Prostate gland (tissue), 2 donors: ENCODE measurements at regions not wholly inside any gene's neighbourhood (a gene's known extent, or its start where the extent isn't known, plus 50 kb on each side); places are given as distances from the start of the nearest gene placed in this dataset.
"Not testable (repeated sequence)": the region's sequence is repeated elsewhere in the genome, so short reads cannot be mapped to it uniquely, and the experiment has no call there.

ENCODE experiments used
- DNase-seq: peaks from one replicate; pipeline ENCODE4 v3.0.0-alpha.2; 2019; ENCODE audit warnings: low spot score
- H3K27ac ChIP-seq, 2 donors: fragments of 200-600 bp; sonication (generic); 2 replicates each; pipeline ENCODE4 v1.5.1; 2017 to 2019
- H3K27me3 ChIP-seq: fragments of 200-600 bp; sonication (generic); replicated peaks from 2 replicates; pipeline ENCODE4 v1.5.1; 2019; ENCODE audit not compliant: insufficient read depth
- H3K36me3 ChIP-seq, 2 donors: fragments of 200-600 bp; sonication (generic); 1 replicate in 1 of 2; 2 replicates in 1 of 2; pipeline versions ENCODE4 v1.5.1 to v1.8.1; 2017 to 2019
- H3K4me1 ChIP-seq: fragments of 200-600 bp; sonication (generic); replicated peaks from 2 replicates; pipeline ENCODE4 v1.5.1; 2019
- H3K4me3 ChIP-seq, 2 donors: fragments of 200-600 bp; sonication (generic); 2 replicates each; pipeline ENCODE4 v1.5.1; 2017 to 2019
- H3K9me3 ChIP-seq: fragments of 200-600 bp; sonication (generic); 2 replicates; pipeline ENCODE4 v1.5.1; 2017
- CTCF ChIP-seq, 4 experiments: fragments of 200-600 bp in 2 of 4; fragments of 450-650 bp in 2 of 4; sonication (generic) in 2 of 4; IDR thresholded peaks; 1 replicate in 3 of 4; 2 replicates in 1 of 4; pipeline ENCODE4 v1.5.1; 2016 to 2019; ENCODE audit warnings: antibody characterized with exemption in 4 of 4, mild to moderate bottlenecking in 2 of 4, moderate library complexity in 2 of 4
- POLR2A ChIP-seq: fragments of 450-650 bp; IDR thresholded peaks from one replicate; pipeline ENCODE4 v1.6.1; 2016; ENCODE audit warnings: antibody characterized with exemption, mild to moderate bottlenecking
- POLR2AphosphoS5 ChIP-seq: sonication (generic); formaldehyde crosslinking; IDR thresholded peaks from one replicate; pipeline ENCODE4 v1.6.1; 2017; ENCODE audit warnings: antibody characterized with exemption
- WGBS: methylation state at CpG from one replicate; pipeline ENCODE4 v1.1.5; 2018; 5-methylcytosine and 5-hydroxymethylcytosine counted together
- intact Hi-C: fragments of 100-400 bp; cut with DNase I; formaldehyde crosslinking; loops from one replicate; pipeline ENCODE4 v1.14.2; 2022

- no peak for DNase-seq
- H3K36me3 ChIP-seq = no peaks in the 10 kb centered on the region
- intact Hi-C loops = no loop called here
- no peak overlapping the region for H3K4me3 ChIP-seq
- H3K9me3 ChIP-seq = no peaks in the 10 kb centered on the region
- TF ChIP-seq CTCF (IDR thresholded peaks at IDR 0.05) (no peak), POLR2A (no peak), POLR2AphosphoS5 (no peak)
- no peak overlapping the region for H3K27ac ChIP-seq
- 63% methylated on average over 4 of the region's 4 CpGs for WGBS
- no peaks in the 10 kb centered on the region for H3K27me3 ChIP-seq
- H3K4me1 ChIP-seq = no peaks in the 10 kb centered on the region
These were observed 895.0 kb upstream of the SLITRK1 start for GRCh38 chr13:84777316-84777715.

- TF ChIP-seq POLR2A (no peak), POLR2AphosphoS5 (no peak), CTCF (IDR thresholded peaks at IDR 0.05) (no peak)
- WGBS = 69% methylated on average over 2 of the region's 2 CpGs
- intact Hi-C loops = no loop called here
- H3K27ac ChIP-seq = no peak overlapping the region
- H3K4me3 ChIP-seq = no peak overlapping the region
- no peaks in the 10 kb centered on the region for H3K4me1 ChIP-seq
- no peaks in the 10 kb centered on the region for H3K36me3 ChIP-seq
- no peak for DNase-seq
- H3K9me3 ChIP-seq = no peaks in the 10 kb centered on the region
- H3K27me3 ChIP-seq = no peaks in the 10 kb centered on the region
These were observed 894.3 kb upstream of the SLITRK1 start for GRCh38 chr13:84776593-84776992.

- H3K27me3 ChIP-seq, H3K27ac ChIP-seq, H3K4me1 ChIP-seq, H3K36me3 ChIP-seq, DNase-seq, H3K4me3 ChIP-seq, H3K9me3 ChIP-seq, intact Hi-C loops: not testable (repeated sequence)
- 77% methylated on average over 9 of the region's 9 CpGs for WGBS
These were observed 893.6 kb upstream of the SLITRK1 start for GRCh38 chr13:84775920-84776319.

- H3K4me3 ChIP-seq = no peak overlapping the region
- H3K4me1 ChIP-seq = no peaks in the 10 kb centered on the region
- TF ChIP-seq POLR2A (no peak), CTCF (IDR thresholded peaks at IDR 0.05) (no peak), POLR2AphosphoS5 (no peak)
- H3K27me3 ChIP-seq = no peaks in the 10 kb centered on the region
- H3K27ac ChIP-seq = no peak overlapping the region
- no peak for DNase-seq
- intact Hi-C loops = no loop called here
- H3K36me3 ChIP-seq = no peaks in the 10 kb centered on the region
- 21% methylated on average over 2 of the region's 2 CpGs for WGBS
- H3K9me3 ChIP-seq = no peaks in the 10 kb centered on the region
These were observed 891.8 kb upstream of the SLITRK1 start for GRCh38 chr13:84774111-84774510.

- no peaks in the 10 kb centered on the region for H3K4me1 ChIP-seq
- no peak overlapping the region for H3K27ac ChIP-seq
- WGBS = 94% methylated on average over 1 of the region's 1 CpG
- TF ChIP-seq POLR2A (no peak), POLR2AphosphoS5 (no peak), CTCF (IDR thresholded peaks at IDR 0.05) (no peak)
- H3K9me3 ChIP-seq = no peaks in the 10 kb centered on the region
- no peak for DNase-seq
- H3K27me3 ChIP-seq = no peaks in the 10 kb centered on the region
- H3K36me3 ChIP-seq = no peaks in the 10 kb centered on the region
- no peak overlapping the region for H3K4me3 ChIP-seq
- intact Hi-C loops = no loop called here
These were observed 878.7 kb upstream of the SLITRK1 start for GRCh38 chr13:84760956-84761355.
